ENCODE measurements at regions not wholly inside any gene's neighbourhood (a gene's known extent, or its start where the extent isn't known, plus 50 kb on each side); places are given as distances from the start of the nearest gene placed in this dataset.

- Histone ChIP-seq H3K27me3 (no peaks in the 10 kb centered on the region), H3K27ac (peak overlapping the region in 3 of 4 donors; percentile 5 to 53 (median 21)), H3K36me3 (no peaks in the 10 kb centered on the region), H3K4me3 (no peak overlapping the region), H3K9me3 (no peaks in the 10 kb centered on the region), H3K4me1 (peaks cover 0 to 8% (median 0%) of the 10 kb centered on the region in 4 donors)
- ATAC-seq (ENCODE audit: low FRiP score in 2 of 2) (peak; percentile 83 to 87), DNase-seq (peak in 1 of 2 donors; percentile 86)
- TF ChIP-seq POLR2A (IDR thresholded peaks at IDR 0.05) (no peak), CTCF (IDR thresholded peaks at IDR 0.05) (no peak), EP300 (IDR thresholded peaks at IDR 0.05) (peak in 1 of 4 donors; percentile 72), POLR2AphosphoS5 (IDR thresholded peaks at IDR 0.05) (peak in 1 of 2 donors; percentile 47)
- 38% methylated on average over 5 of the region's 5 CpGs; no CpG with 5 or more reads in 1 of the 2 donors for WGBS, 2 donors
These were observed 60.1 kb upstream of the PLAC1 start for GRCh38 chrX:134718105-134718965.

GRCh38 chrX:134717698-134718097, 59.4 kb upstream of the PLAC1 start:
- ATAC-seq (ENCODE audit: low FRiP score in 2 of 2) (no peak), DNase-seq (no peak)
- H3K9me3 ChIP-seq = no peaks in the 10 kb centered on the region
- 80 to 100% methylated on average over 1 of the region's 1 CpG for WGBS, 2 donors
- no peak for TF ChIP-seq POLR2A (IDR thresholded peaks at IDR 0.05)
- no peak for TF ChIP-seq EP300 (IDR thresholded peaks at IDR 0.05)
- no peak for TF ChIP-seq POLR2AphosphoS5 (IDR thresholded peaks at IDR 0.05)
- no peak for TF ChIP-seq CTCF (IDR thresholded peaks at IDR 0.05)
- H3K36me3 ChIP-seq = no peaks in the 10 kb centered on the region
- H3K27me3 ChIP-seq = no peaks in the 10 kb centered on the region
- H3K27ac ChIP-seq = peak overlapping the region in 3 of 4 donors; percentile 5 to 53 (median 21)
- no peak overlapping the region for H3K4me3 ChIP-seq
- H3K4me1 ChIP-seq = peaks cover 0 to 8% (median 0%) of the 10 kb centered on the region in 4 donors

- no peak for TF ChIP-seq POLR2A (IDR thresholded peaks at IDR 0.05)
- no peak for TF ChIP-seq CTCF (IDR thresholded peaks at IDR 0.05)
- TF ChIP-seq POLR2AphosphoS5 (IDR thresholded peaks at IDR 0.05) = no peak
- no peak for TF ChIP-seq EP300 (IDR thresholded peaks at IDR 0.05)
- WGBS, 2 donors = 89 to 96% methylated on average over 5 of the region's 5 CpGs
- H3K36me3 ChIP-seq = no peaks in the 10 kb centered on the region
- H3K9me3 ChIP-seq = no peaks in the 10 kb centered on the region
- H3K27ac ChIP-seq = no peak overlapping the region
- no peaks in the 10 kb centered on the region for H3K27me3 ChIP-seq
- H3K4me1 ChIP-seq = peaks cover 0 to 8% (median 0%) of the 10 kb centered on the region in 4 donors
- DNase-seq (no peak), ATAC-seq (ENCODE audit: low FRiP score in 2 of 2) (no peak)
- H3K4me3 ChIP-seq = no peak overlapping the region
These were observed 58.3 kb upstream of the PLAC1 start for GRCh38 chrX:134716620-134717012.

- no peak for ATAC-seq (ENCODE audit: low FRiP score in 2 of 2)
- Histone ChIP-seq H3K9me3 (no peaks in the 10 kb centered on the region), H3K4me3 (no peak overlapping the region), H3K36me3 (no peaks in the 10 kb centered on the region), H3K27me3 (no peaks in the 10 kb centered on the region), H3K4me1 (peaks cover 0 to 8% (median 0%) of the 10 kb centered on the region in 4 donors), H3K27ac (no peak overlapping the region)
- no peak for DNase-seq
- TF ChIP-seq EP300 (IDR thresholded peaks at IDR 0.05) = no peak
- no peak for TF ChIP-seq CTCF (IDR thresholded peaks at IDR 0.05)
- TF ChIP-seq POLR2AphosphoS5 (IDR thresholded peaks at IDR 0.05) = no peak
- WGBS, 2 donors = 82 to 83% methylated on average over 1 to 5 of the region's 5 CpGs
These were observed 57.8 kb upstream of the PLAC1 start for GRCh38 chrX:134715930-134716619.

Data from upper lobe of left lung (tissue), 6 donors.